Right cardiac atrium (tissue), 5 donors: ENCODE measurements at regions not wholly inside any gene's neighbourhood (a gene's known extent, or its start where the extent isn't known, plus 50 kb on each side); places are given as distances from the start of the nearest gene placed in this dataset.
"Not testable (repeated sequence)": the region's sequence is repeated elsewhere in the genome, so short reads cannot be mapped to it uniquely, and the experiment has no call there.

Source experiments
- ATAC-seq, 2 donors: fragments of 200-7000 bp; cut with Tn5 transposase; one replicate each; pipeline versions ENCODE4 v1.8.0 to v1.9.1; 2020; ENCODE audit warnings: moderate library complexity in 2 of 2, mild to moderate bottlenecking in 1 of 2
- DNase-seq, 3 donors: peaks; one replicate each; pipeline ENCODE4 v3.0.0-alpha.2; 2020
- H3K27ac ChIP-seq: one replicate; pipeline ENCODE4 v1.5.1; 2013; ENCODE audit warnings: mild to moderate bottlenecking, low read length, control low read depth, moderate library complexity
- H3K27me3 ChIP-seq: one replicate; pipeline ENCODE4 v1.6.1; 2013; ENCODE audit not compliant: control insufficient read depth, insufficient read depth
- H3K4me1 ChIP-seq: one replicate; pipeline ENCODE4 v1.6.1; 2013; ENCODE audit warnings: low read length; ENCODE audit not compliant: control insufficient read depth, insufficient read depth
- H3K4me3 ChIP-seq: one replicate; pipeline ENCODE4 v1.5.1; 2013; ENCODE audit warnings: low read length, control low read depth
- H3K9me3 ChIP-seq: one replicate; pipeline ENCODE4 v1.6.1; 2013; ENCODE audit warnings: low read length; ENCODE audit not compliant: control insufficient read depth
- WGBS: extraction: QIAGEN DNeasy Blood & Tissue Kit; methylation state at CpG from one replicate; pipeline ENCODE4 v1.1.7; 2013; 5-methylcytosine and 5-hydroxymethylcytosine counted together
- intact Hi-C, 4 donors: fragments of 100-400 bp; cut with DNase I; formaldehyde crosslinking; loops; one replicate each; pipeline versions ENCODE4 v1.11.0 to v1.14.0; 2022 to 2023
- donor health status: healthy with polysubstance abuse.
- donor health status: DM: no; HTN: yes; CAD: no.
- donor health status: DM: no; HTN: no; CAD: no.
- donor health status: DM: no; HTN: yes; CAD: no; lungs with severe emphysema.
- donor health status: DM: yes; HTN: yes; CAD: no.

GRCh38 chr16:19980632-19981265 is 92.9 kb downstream of the GPR139 start:
- Histone ChIP-seq H3K27me3 (peaks cover 3% of the 10 kb centered on the region), H3K4me3 (no peak overlapping the region), H3K9me3 (no peaks in the 10 kb centered on the region), H3K4me1 (no peaks in the 10 kb centered on the region), H3K27ac (no peak overlapping the region)
- WGBS, result 9% methylated on average over 3 of the region's 3 CpGs
- intact Hi-C loops, result no loop called here
- ATAC-seq (no peak), DNase-seq (no peak)

- intact Hi-C loops, result no loop called here
- no peak overlapping the region for H3K27ac ChIP-seq
- 13% methylated on average over 4 of the region's 4 CpGs for WGBS
- no peaks in the 10 kb centered on the region for H3K4me1 ChIP-seq
- no peaks in the 10 kb centered on the region for H3K9me3 ChIP-seq
- peaks cover 3% of the 10 kb centered on the region for H3K27me3 ChIP-seq
- no peak for ATAC-seq
- no peak overlapping the region for H3K4me3 ChIP-seq
- no peak for DNase-seq
Observed at GRCh38 chr16:19979638-19980037, 94.1 kb downstream of the GPR139 start.

- Histone ChIP-seq H3K27ac (no peak overlapping the region), H3K9me3 (no peaks in the 10 kb centered on the region), H3K4me1 (no peaks in the 10 kb centered on the region), H3K27me3 (no peaks in the 10 kb centered on the region), H3K4me3 (no peak overlapping the region)
- DNase-seq (no peak), ATAC-seq (no peak)
- 22% methylated on average over 4 of the region's 4 CpGs for WGBS
- intact Hi-C loops, result no loop called here
Observed at GRCh38 chr16:19974607-19975006, 90.0 kb upstream of the GPRC5B start.

GRCh38 chr16:19972111-19972510 is 87.5 kb upstream of the GPRC5B start:
- no peak for DNase-seq
- Histone ChIP-seq H3K27ac (no peak overlapping the region), H3K4me3 (no peak overlapping the region), H3K4me1 (no peaks in the 10 kb centered on the region), H3K9me3 (no peaks in the 10 kb centered on the region), H3K27me3 (no peaks in the 10 kb centered on the region)
- WGBS, result 64% methylated on average over 4 of the region's 4 CpGs
- ATAC-seq, result no peak
- intact Hi-C loops, result no loop called here

GRCh38 chr16:19968891-19969683 is 84.4 kb upstream of the GPRC5B start:
- Histone ChIP-seq H3K9me3 (no peaks in the 10 kb centered on the region), H3K27ac (no peak overlapping the region), H3K27me3 (no peaks in the 10 kb centered on the region), H3K4me1 (no peaks in the 10 kb centered on the region), H3K4me3 (no peak overlapping the region)
- WGBS, result 61% methylated on average over 8 of the region's 8 CpGs
- ATAC-seq, result no peak
- no peak for DNase-seq
- intact Hi-C loops, result no loop called here

GRCh38 chr16:19967963-19968362 is 83.3 kb upstream of the GPRC5B start:
- Histone ChIP-seq H3K4me1 (no peaks in the 10 kb centered on the region), H3K27ac (no peak overlapping the region), H3K9me3 (no peaks in the 10 kb centered on the region), H3K4me3 (no peak overlapping the region), H3K27me3 (no peaks in the 10 kb centered on the region)
- ATAC-seq, result no peak
- WGBS, result 87% methylated on average over 5 of the region's 5 CpGs
- no peak for DNase-seq
- intact Hi-C loops, result no loop called here

- H3K27ac ChIP-seq, result no peak overlapping the region
- no peak overlapping the region for H3K4me3 ChIP-seq
- DNase-seq, result no peak
- no peaks in the 10 kb centered on the region for H3K27me3 ChIP-seq
- H3K9me3 ChIP-seq, result no peaks in the 10 kb centered on the region
- no peaks in the 10 kb centered on the region for H3K4me1 ChIP-seq
- ATAC-seq, result no peak
- intact Hi-C loops, result no loop called here
Observed at GRCh38 chr16:19967561-19967960, 82.9 kb upstream of the GPRC5B start.

- peak; percentile 97 to 98 for ATAC-seq
- intact Hi-C loops, result no loop called here
- peak; percentile 79 to 92 (median 91) for DNase-seq
- Histone ChIP-seq H3K4me1 (no peaks in the 10 kb centered on the region), H3K9me3 (no peaks in the 10 kb centered on the region), H3K27me3 (no peaks in the 10 kb centered on the region), H3K4me3 (no peak overlapping the region), H3K27ac (no peak overlapping the region)
- 39% methylated on average over 5 of the region's 5 CpGs for WGBS
Observed at GRCh38 chr16:19963301-19963700, 78.7 kb upstream of the GPRC5B start.

- no peak overlapping the region for H3K27ac ChIP-seq
- intact Hi-C loops, result no loop called here
- WGBS, result 81% methylated on average over 5 of the region's 5 CpGs
- ATAC-seq (no peak), DNase-seq (no peak)
- no peaks in the 10 kb centered on the region for H3K27me3 ChIP-seq
- H3K9me3 ChIP-seq, result no peaks in the 10 kb centered on the region
- no peaks in the 10 kb centered on the region for H3K4me1 ChIP-seq
- H3K4me3 ChIP-seq, result no peak overlapping the region
Observed at GRCh38 chr16:19960183-19960582, 75.5 kb upstream of the GPRC5B start.

- DNase-seq (no peak), ATAC-seq (no peak)
- H3K27ac ChIP-seq, result no peak overlapping the region
- intact Hi-C loops, result no loop called here
- no peaks in the 10 kb centered on the region for H3K9me3 ChIP-seq
- H3K4me3 ChIP-seq, result no peak overlapping the region
- no peaks in the 10 kb centered on the region for H3K27me3 ChIP-seq
- WGBS, result 70% methylated on average over 5 of the region's 5 CpGs
- no peaks in the 10 kb centered on the region for H3K4me1 ChIP-seq
Observed at GRCh38 chr16:19959736-19960135, 75.1 kb upstream of the GPRC5B start.

- H3K9me3 ChIP-seq, H3K4me1 ChIP-seq, H3K27me3 ChIP-seq, H3K27ac ChIP-seq, DNase-seq, H3K4me3 ChIP-seq, ATAC-seq: not testable (repeated sequence)
- intact Hi-C loops, result loop anchor here in 1 of 4 donors (2.0 kb wide), 1 partner anchor 23 kb away; no protein-coding TSS in a partner anchor
- 90% methylated on average over 3 of the region's 3 CpGs for WGBS
Observed at GRCh38 chr16:19955896-19956295, 71.2 kb upstream of the GPRC5B start.
